D721Med (cell line): ENCODE measurements at regions not wholly inside any gene's neighbourhood (a gene's known extent, or its start where the extent isn't known, plus 50 kb on each side); places are given as distances from the start of the nearest gene placed in this dataset.

ENCODE experiments used
- DNase-seq: peaks from one replicate; pipeline ENCODE4 v3.0.0; 2011; ENCODE audit warnings: low spot score; ENCODE audit not compliant: insufficient read length
- FAIRE-seq: peaks from 2 replicates; lab custom pipeline; 2011; peaks lifted over from hg19 to GRCh38; lab: Jason Lieb, UNC
- CTCF ChIP-seq: IDR thresholded peaks from 2 replicates; pipeline ENCODE4 v1.5.1; 2012; ENCODE audit warnings: mild to moderate bottlenecking, control low read depth; ENCODE audit not compliant: insufficient read depth; ENCODE audit errors: missing control alignments

- no peak for DNase-seq
- no peak for TF ChIP-seq CTCF
- no peak for FAIRE-seq
These were observed 79.6 kb downstream of the RPS12 start for GRCh38 chr6:132893772-132894490.

- no peak for DNase-seq
- no peak for TF ChIP-seq CTCF
- FAIRE-seq, result no peak
These were observed 84.0 kb downstream of the RPS12 start for GRCh38 chr6:132898376-132898775.

- DNase-seq, result no peak
- no peak for TF ChIP-seq CTCF
- no peak for FAIRE-seq
These were observed 86.5 kb downstream of the RPS12 start for GRCh38 chr6:132900849-132901248.

- TF ChIP-seq CTCF, result no peak
- no peak for FAIRE-seq
- no peak for DNase-seq
These were observed 88.5 kb downstream of the RPS12 start for GRCh38 chr6:132902901-132903300.

- DNase-seq (no peak), FAIRE-seq (no peak)
- no peak for TF ChIP-seq CTCF
These were observed 92.9 kb downstream of the RPS12 start for GRCh38 chr6:132907231-132907630.

GRCh38 chr6:132907914-132908313, 93.5 kb downstream of the RPS12 start:
- no peak for TF ChIP-seq CTCF
- DNase-seq, result no peak
- no peak for FAIRE-seq

GRCh38 chr6:132909742-132910141, 95.4 kb downstream of the RPS12 start:
- FAIRE-seq, result no peak
- TF ChIP-seq CTCF, result no peak
- no peak for DNase-seq
